K562 (cell line): ENCODE measurements at regions not wholly inside any gene's neighbourhood (a gene's known extent, or its start where the extent isn't known, plus 50 kb on each side); places are given as distances from the start of the nearest gene placed in this dataset.

ENCODE experiments used
- ATAC-seq: fragments of 200-7000 bp; cut with Tn5 transposase; 3 replicates; pipeline ENCODE4 v1.9.1; 2020; ENCODE audit warnings: moderate library complexity
- BruUV-seq: library from RNA; stranded (reverse); fragments of 400-500 nt; replicated peaks from 2 replicates; lab custom pipeline; 2021; lab: Mats Ljungman, UMichigan
- CTCF ChIA-PET: fragments of 300-600 bp; formaldehyde crosslinking; extraction: SDS; loops from one replicate; lab custom pipeline; 2021; ENCODE audit warnings: low intra/inter-chr PET ratio; lab: Yijun Ruan, JAX
- POLR2A ChIA-PET: fragments of 300-600, 350-650 bp; sonication (Branson Sonifier 250); formaldehyde crosslinking; extraction: SDS; loops from one replicate; lab custom pipeline; 2021; ENCODE audit warnings: antibody characterized with exemption, inconsistent platforms; lab: Yijun Ruan, JAX
- DNase-seq, 4 experiments: peaks; one replicate each; pipeline versions ENCODE4 v3.0.0 to v3.0.0-alpha.2; 2011 to 2018; ENCODE audit warnings: low spot score in 3 of 4, mixed read lengths in 3 of 4; ENCODE audit errors: extremely low read depth in 1 of 4
- FAIRE-seq: peaks from 2 replicates; lab custom pipeline; 2011; peaks lifted over from hg19 to GRCh38; lab: Jason Lieb, UNC
- H2AFZ ChIP-seq: 2 replicates; pipeline ENCODE4 v1.6.0; 2011; ENCODE audit warnings: low read depth, low read length, control low read depth, inconsistent platforms
- H3K27ac ChIP-seq: fragments of 200-600 bp; 3 replicates; pipeline ENCODE4 v1.8.0; 2011; ENCODE audit warnings: low read depth, mild to moderate bottlenecking, control low read depth, inconsistent platforms, low read length, moderate library complexity, mixed read lengths; ENCODE audit errors: extremely low read depth
- H3K27me3 ChIP-seq, 2 experiments: fragments of 300-600 bp in 1 of 2; 2 replicates in 1 of 2; 3 replicates in 1 of 2; pipeline versions ENCODE4 v1.6.0 to v1.8.0; 2011; ENCODE audit warnings: inconsistent platforms in 2 of 2, low read length in 2 of 2, mild to moderate bottlenecking in 1 of 2, mixed read lengths in 1 of 2, moderate library complexity in 1 of 2; ENCODE audit not compliant: control insufficient read depth in 2 of 2, insufficient read depth in 2 of 2
- H3K36me3 ChIP-seq: fragments of 300-600 bp; 3 replicates; pipeline ENCODE4 v1.8.0; 2011; ENCODE audit warnings: mild to moderate bottlenecking, low read length, inconsistent platforms; ENCODE audit not compliant: control insufficient read depth, insufficient read depth
- H3K4me1 ChIP-seq, 2 experiments: fragments of 200-600 bp in 1 of 2; replicated peaks in 1 of 2; 2 replicates in 1 of 2; 3 replicates in 1 of 2; pipeline versions ENCODE4 v1.5.1 to v1.8.0; 2011; ENCODE audit warnings: inconsistent platforms in 2 of 2, low read length in 2 of 2, mild to moderate bottlenecking in 1 of 2, mixed read lengths in 1 of 2, moderate library complexity in 1 of 2; ENCODE audit not compliant: control insufficient read depth in 2 of 2, insufficient read depth in 2 of 2
- H3K4me2 ChIP-seq: 2 replicates; pipeline ENCODE4 v1.6.1; 2011; ENCODE audit warnings: low read length, control low read depth, inconsistent platforms, mixed read lengths; ENCODE audit not compliant: insufficient read depth
- H3K4me3 ChIP-seq: fragments of 200-600 bp; sonication (generic), shearing (Covaris generic); 2 replicates; pipeline ENCODE4 v1.5.1; 2016; ENCODE audit warnings: control low read depth, inconsistent platforms
- H3K79me2 ChIP-seq: fragments of 200-600 bp; 3 replicates; pipeline ENCODE4 v1.8.0; 2011; ENCODE audit warnings: low read length, inconsistent platforms; ENCODE audit not compliant: control insufficient read depth, insufficient read depth
- H3K9ac ChIP-seq, 2 experiments: 2 replicates each; pipeline versions ENCODE4 v1.6.0 to v1.6.1; 2011; ENCODE audit warnings: low read depth in 2 of 2, low read length in 2 of 2, control low read depth in 1 of 2, inconsistent platforms in 1 of 2, mild to moderate bottlenecking in 1 of 2, mixed read lengths in 1 of 2; ENCODE audit not compliant: insufficient read depth in 1 of 2
- H3K9me1 ChIP-seq: one replicate; pipeline ENCODE4 v1.6.0; 2011; ENCODE audit warnings: inconsistent platforms, mild to moderate bottlenecking, low read length, moderate library complexity; ENCODE audit not compliant: control insufficient read depth, insufficient read depth
- H3K9me3 ChIP-seq: replicated peaks from 2 replicates; pipeline ENCODE4 v1.5.1; 2011; ENCODE audit warnings: low read depth, low read length, inconsistent platforms; ENCODE audit not compliant: control insufficient read depth, insufficient read depth
- H4K20me1 ChIP-seq: replicated peaks from 2 replicates; pipeline ENCODE4 v1.6.1; 2011; ENCODE audit warnings: low read length, inconsistent platforms, mixed read lengths; ENCODE audit not compliant: control insufficient read depth, insufficient read depth
- BCLAF1 ChIP-seq, 2 experiments: fragments of 450-650 bp in 1 of 2; IDR thresholded peaks; 2 replicates each; pipeline ENCODE4 v1.6.1; 2011 to 2017; ENCODE audit warnings: low read depth in 2 of 2, antibody characterized with exemption in 1 of 2, borderline replicate concordance in 1 of 2, low read length in 1 of 2, mild to moderate bottlenecking in 1 of 2, mixed read lengths in 1 of 2; ENCODE audit not compliant: control insufficient read depth in 1 of 2
- CBX5 ChIP-seq: IDR thresholded peaks from 2 replicates; pipeline ENCODE4 v1.6.1; 2014; ENCODE audit warnings: low read depth, borderline replicate concordance
- DACH1 ChIP-seq: fragments of 450-650 bp; IDR thresholded peaks from 2 replicates; pipeline ENCODE4 v1.6.1; 2018; ENCODE audit not compliant: partially characterized antibody
- ELF4 ChIP-seq: fragments of 450-650 bp; formaldehyde crosslinking; IDR thresholded peaks from 2 replicates; pipeline ENCODE4 v1.4.0; 2022; ENCODE audit warnings: missing genetic modification characterization
- ETS1 ChIP-seq: conservative IDR thresholded peaks from 2 replicates; pipeline ENCODE4 v1.6.1; 2011; ENCODE audit warnings: low read depth, mild to moderate bottlenecking, low read length; ENCODE audit not compliant: control insufficient read depth
- GTF2F1 ChIP-seq: IDR thresholded peaks from 2 replicates; pipeline ENCODE4 v1.6.1; 2011; ENCODE audit warnings: low read depth, low read length, improper control_type of control experiment
- HNRNPH1 ChIP-seq: fragments of 200-400 bp; formaldehyde crosslinking; optimal IDR thresholded peaks from 2 replicates; pipeline ENCODE3; 2017; ENCODE audit warnings: low read depth, mild to moderate bottlenecking, low read length, moderate library complexity
- MLLT1 ChIP-seq, 2 experiments: fragments of 450-650 bp; IDR thresholded peaks; 2 replicates each; pipeline ENCODE4 v1.6.1; 2016
- SLC30A9 ChIP-seq: fragments of 250-450 bp; sonication (Bioruptor Pico); IDR thresholded peaks from 2 replicates; pipeline ENCODE4 v1.8.0; 2022; ENCODE audit warnings: mild to moderate bottlenecking, moderate library complexity
- UBTF ChIP-seq, 2 experiments: IDR thresholded peaks; 2 replicates each; pipeline ENCODE4 v1.6.1; 2012; ENCODE audit warnings: improper control_type of control experiment in 2 of 2, low read depth in 2 of 2, low read length in 2 of 2, borderline replicate concordance in 1 of 2
- ZBTB49 ChIP-seq: sonication (generic); formaldehyde crosslinking; IDR thresholded peaks from 2 replicates; pipeline ENCODE4 v1.8.0; 2022; ENCODE audit warnings: missing genetic modification reagents, mild to moderate bottlenecking, borderline replicate concordance
- WGBS: fragments of 100-300 bp; shearing (Covaris generic); methylation state at CpG from one replicate; pipeline ENCODE4 v1.1.6; 2016; ENCODE audit warnings: low coverage, mixed read lengths; ENCODE audit not compliant: insufficient coverage; ENCODE audit errors: missing lambda C conversion rate; 5-methylcytosine and 5-hydroxymethylcytosine counted together
- in situ Hi-C: fragments of 300-500 bp; cut with MboI; formaldehyde crosslinking; loops from 4 replicates; pipeline ENCODE4 v1.15.0; 2018; ENCODE audit warnings: inconsistent platforms, mixed read lengths
- intact Hi-C: fragments of 100-400 bp; cut with micrococcal nuclease; formaldehyde crosslinking; loops from 2 replicates; pipeline ENCODE4 v1.14.2; 2022

GRCh38 chrX:147077472-147077871, 262.9 kb upstream of the CXorf51A start:
- ChIA-PET CTCF (no interaction called here), POLR2A (no interaction called here)
- H2AFZ ChIP-seq, result no peak overlapping the region
- intact Hi-C loops, result no loop called here
- WGBS, result 0% methylated on average over 5 of the region's 5 CpGs
- H3K4me1 ChIP-seq, result no peaks in the 10 kb centered on the region
- H3K27me3 ChIP-seq, result no peaks in the 10 kb centered on the region
- no peak overlapping the region for H3K4me2 ChIP-seq
- no peaks in the 10 kb centered on the region for H3K9me3 ChIP-seq
- no peaks in the 10 kb centered on the region for H4K20me1 ChIP-seq
- in situ Hi-C loops, result no loop called here
- H3K9ac ChIP-seq, result no peak overlapping the region
- H3K9me1 ChIP-seq, result no peaks in the 10 kb centered on the region
- DNase-seq, result no peak
- FAIRE-seq, result no peak
- ATAC-seq, result no peak
- no peaks in the 10 kb centered on the region for H3K79me2 ChIP-seq
- no TSS peak for BruUV-seq
- H3K36me3 ChIP-seq, result no peaks in the 10 kb centered on the region
- H3K4me3 ChIP-seq, result no peak overlapping the region
- no peak overlapping the region for H3K27ac ChIP-seq
- TF ChIP-seq GTF2F1 (no peak), UBTF (IDR thresholded peaks at IDR 0.05; ENCODE audit: borderline replicate concordance in 1 of 2, low read depth in 2 of 2, low read length in 2 of 2) (no peak), SLC30A9 (CRISPR knock-in tag) (no peak), CBX5 (no peak), ZBTB49 (CRISPR knock-in tag) (no peak), DACH1 (no peak), HNRNPH1 (no peak), MLLT1 (IDR thresholded peaks at IDR 0.05) (no peak), ELF4 (CRISPR knock-in tag) (no peak), ETS1 (no peak), BCLAF1 (IDR thresholded peaks at IDR 0.05; ENCODE audit: borderline replicate concordance in 1 of 2, control insufficient read depth in 1 of 2, low read depth in 2 of 2, low read length in 1 of 2) (no peak)
